ENCODE measurements at regions not wholly inside any gene's neighbourhood (a gene's known extent, or its start where the extent isn't known, plus 50 kb on each side); places are given as distances from the start of the nearest gene placed in this dataset.

GRCh38 chr5:2124434-2125170 lies 241.9 kb upstream of the IRX4 start:
- TF ChIP-seq POLR2A (IDR thresholded peaks at IDR 0.05): no peak
- no peak for TF ChIP-seq EP300 (IDR thresholded peaks at IDR 0.05)
